Suppressor macrophage treated with lipopolysaccharide for 4 hours (primary cell): ENCODE measurements at regions not wholly inside any gene's neighbourhood (a gene's known extent, or its start where the extent isn't known, plus 50 kb on each side); places are given as distances from the start of the nearest gene placed in this dataset.

ENCODE experiments used
- DNase-seq: peaks from one replicate; pipeline ENCODE4 v3.0.0-alpha.2; 2020

DNA sequence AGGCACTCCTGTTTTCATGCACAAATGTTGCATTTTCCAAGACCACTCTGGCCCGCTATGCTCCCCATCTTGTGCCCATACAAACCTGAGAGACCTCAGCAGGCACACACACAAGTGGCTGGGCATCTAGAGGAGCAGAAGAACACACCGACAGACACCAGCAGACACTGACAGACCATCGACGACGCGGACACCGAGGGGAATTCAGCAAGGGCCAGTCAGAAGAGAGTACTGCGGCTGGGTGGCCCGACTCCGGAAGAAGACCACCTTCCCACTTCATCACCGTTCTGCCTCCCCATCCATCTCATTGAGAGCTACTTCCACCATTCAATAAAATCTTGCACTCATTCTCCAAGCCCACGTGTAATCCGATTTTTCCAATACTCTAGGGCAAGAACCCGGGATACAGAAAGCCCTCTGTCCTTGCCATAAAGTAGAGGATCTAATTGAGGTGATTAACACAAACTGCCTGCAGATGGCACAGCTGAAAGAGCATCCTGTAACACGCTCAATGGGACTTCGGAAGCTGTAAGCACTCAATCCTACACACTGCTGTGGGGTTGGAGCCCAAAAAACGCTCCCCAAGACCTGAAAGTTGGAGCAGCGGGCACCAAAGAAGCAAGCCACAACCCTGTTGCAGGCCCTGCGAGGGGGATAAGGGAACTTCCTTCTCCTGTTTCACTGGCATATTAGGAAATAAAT is 780.9 kb downstream of the ARAP2 start:
- no peak for DNase-seq

DNA sequence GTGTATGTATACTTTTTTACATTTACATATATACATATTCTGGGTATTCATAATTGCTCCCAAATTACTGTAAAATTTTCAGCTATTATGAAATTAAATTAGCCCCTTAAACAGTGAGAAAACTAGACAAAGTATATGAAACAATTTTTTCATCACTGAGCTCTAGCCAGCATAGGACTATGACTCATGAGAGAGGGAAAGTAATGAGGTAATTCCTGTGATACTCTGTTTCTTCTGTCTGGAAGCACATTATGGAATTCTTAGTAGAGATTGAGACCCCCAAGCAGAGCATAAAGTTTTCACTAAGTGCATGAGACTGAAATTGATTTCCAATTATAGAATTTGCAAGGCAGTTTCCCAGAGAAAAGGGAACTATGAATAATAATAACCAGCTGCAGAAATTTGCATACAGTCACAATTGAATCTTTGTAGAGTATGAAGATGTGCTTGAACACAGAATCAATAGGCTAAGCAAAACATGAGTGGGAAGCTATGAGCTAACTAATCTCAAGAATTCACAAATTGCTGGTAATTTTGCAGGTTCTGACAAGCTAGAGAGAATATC is 779.3 kb downstream of the ARAP2 start:
- no peak for DNase-seq

- no peak for DNase-seq
These were observed 753.2 kb downstream of the ARAP2 start for GRCh38 chr4:35491093-35491492.

DNA sequence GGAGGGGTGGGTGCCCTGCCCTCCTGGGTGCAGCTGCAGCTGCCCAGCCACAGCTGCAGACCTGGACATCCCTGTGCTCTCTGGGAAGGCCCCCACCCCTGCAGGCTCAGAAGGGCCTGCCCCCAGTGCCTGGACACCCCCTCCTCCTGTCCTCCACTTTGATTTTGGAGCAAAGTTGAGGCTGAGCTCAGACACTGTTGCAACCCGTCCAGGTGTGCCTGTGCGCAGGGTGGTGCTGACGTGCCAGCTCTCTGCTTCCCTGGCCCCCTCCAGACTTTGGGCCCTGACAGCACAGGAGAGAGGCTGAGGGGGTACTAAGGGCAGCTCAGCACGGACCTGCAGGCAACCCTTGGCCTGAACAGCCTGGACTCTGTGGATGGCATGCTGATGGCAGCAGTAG is 750.3 kb downstream of the ARAP2 start:
- DNase-seq = no peak

DNA sequence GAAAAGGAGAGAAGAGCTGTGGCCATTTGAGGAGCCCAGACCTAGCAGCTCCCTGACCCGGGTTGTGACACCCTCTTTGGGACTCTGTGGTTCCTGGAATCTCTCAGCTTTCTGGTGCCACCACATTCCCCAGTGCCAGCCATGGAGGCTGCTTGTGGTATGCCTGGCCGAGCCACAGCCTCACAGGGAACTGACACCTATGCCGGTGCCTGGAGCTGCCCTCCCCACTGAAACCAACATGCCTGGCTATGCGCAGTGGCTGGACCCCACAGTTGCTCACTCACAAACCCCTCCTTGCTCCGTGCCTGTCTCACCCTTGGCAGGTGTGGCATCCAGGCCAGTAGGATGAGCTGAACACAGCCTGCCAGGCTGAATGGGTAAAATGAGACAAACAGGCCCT is 749.4 kb downstream of the ARAP2 start:
- DNase-seq = no peak

DNA sequence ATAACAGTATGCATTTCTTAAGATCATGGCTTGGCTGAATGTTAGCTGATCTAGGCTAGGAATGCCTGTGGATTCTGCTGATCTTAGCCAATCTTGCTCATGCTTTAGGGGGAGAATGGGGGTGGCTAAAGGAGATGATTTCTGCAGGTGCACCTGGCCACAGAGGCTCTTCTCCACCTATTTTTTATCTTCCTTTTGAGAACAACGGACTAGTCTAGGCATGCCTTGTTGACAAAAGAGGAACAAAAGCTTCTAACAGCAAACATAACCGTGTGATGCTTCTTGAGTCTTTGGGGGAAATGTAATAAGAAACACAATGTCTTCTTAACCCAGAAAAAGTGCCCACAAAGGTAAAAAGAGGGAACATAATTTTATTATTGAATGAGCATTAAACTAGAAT is 743.5 kb downstream of the ARAP2 start:
- no peak for DNase-seq

DNA sequence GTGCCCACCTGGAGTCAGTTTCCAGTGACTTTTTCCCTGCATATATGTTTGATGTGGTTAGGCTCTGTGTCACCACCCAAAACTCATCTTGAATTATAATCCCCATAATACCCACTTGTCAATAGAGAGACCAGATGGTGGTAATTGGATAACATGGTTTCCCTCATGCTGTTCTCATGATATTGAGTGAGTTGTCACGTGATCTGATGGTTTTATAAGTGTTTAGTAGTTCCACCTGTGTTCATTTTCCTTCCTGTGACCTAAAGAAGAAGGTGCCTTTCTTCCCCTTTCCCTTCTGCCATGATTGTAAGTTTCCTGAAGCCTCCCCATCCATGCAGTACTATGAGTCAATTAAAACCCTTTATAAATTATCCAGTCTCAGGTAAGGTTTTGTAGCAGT is 740.9 kb downstream of the ARAP2 start:
- no peak for DNase-seq

- no peak for DNase-seq
These were observed 738.2 kb downstream of the ARAP2 start for GRCh38 chr4:35506161-35506560.

- DNase-seq = no peak
These were observed 732.5 kb downstream of the ARAP2 start for GRCh38 chr4:35511851-35512250.

DNA sequence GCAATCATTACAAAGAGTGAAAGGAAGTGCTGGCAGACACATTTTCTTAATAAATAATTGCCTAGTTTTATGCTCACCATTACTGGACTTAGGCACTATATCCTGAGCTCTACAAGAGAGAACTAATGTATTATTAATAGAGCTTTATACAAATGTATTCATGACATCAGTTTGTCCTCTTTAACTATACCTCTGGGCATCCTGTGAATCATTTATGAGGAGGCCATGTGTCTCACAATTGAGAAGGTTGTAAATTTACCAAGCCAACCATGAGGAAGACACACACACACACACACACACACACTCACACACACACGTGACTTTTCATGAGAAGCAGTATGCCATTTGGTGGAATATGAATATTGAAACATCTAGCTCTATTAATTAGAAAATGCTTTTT is 728.2 kb downstream of the ARAP2 start:
- no peak for DNase-seq

DNA sequence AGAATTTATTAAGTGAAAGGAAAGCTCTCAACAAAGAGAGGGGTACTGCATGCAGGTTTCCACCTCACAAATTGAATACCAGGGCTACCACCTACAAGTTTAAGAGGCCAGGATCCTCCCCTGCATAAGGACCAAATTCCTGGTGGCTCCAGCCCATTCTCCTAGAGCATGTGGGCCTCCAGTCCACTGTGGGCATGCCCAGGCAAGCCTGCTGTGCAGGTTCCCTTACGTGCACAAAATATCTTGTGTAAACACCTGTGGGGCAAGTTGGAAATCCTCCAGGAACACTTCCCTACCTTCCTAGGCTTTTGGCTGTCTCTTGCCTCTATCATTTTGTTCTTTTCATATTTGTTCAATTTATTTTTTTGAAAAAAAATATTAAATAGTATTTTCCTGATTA is 724.3 kb downstream of the ARAP2 start:
- no peak for DNase-seq

DNA sequence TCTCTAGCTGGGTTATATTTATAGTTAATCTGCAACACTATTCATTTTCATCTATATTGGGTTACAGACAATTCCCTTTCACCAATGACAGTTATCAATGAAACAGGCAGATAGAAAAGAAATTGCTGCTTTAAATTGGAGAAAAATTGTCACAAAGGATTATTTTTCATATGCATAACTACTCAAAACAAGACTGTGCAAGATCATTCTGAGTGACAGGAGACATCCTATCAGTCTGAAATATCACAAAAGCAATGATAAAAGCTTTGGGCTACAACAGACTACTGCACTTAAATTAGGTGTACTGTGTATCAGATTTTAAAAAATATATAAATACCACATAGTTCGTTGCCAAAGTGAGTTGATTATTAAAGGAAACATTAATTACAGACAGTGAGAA is 722.6 kb downstream of the ARAP2 start:
- no peak for DNase-seq

GRCh38 chr4:35525192-35525978 is 718.9 kb downstream of the ARAP2 start:
- no peak for DNase-seq

- no peak for DNase-seq
These were observed 717.9 kb downstream of the ARAP2 start for GRCh38 chr4:35526456-35526855.

- no peak for DNase-seq
These were observed 709.4 kb downstream of the ARAP2 start for GRCh38 chr4:35534962-35535361.

DNA sequence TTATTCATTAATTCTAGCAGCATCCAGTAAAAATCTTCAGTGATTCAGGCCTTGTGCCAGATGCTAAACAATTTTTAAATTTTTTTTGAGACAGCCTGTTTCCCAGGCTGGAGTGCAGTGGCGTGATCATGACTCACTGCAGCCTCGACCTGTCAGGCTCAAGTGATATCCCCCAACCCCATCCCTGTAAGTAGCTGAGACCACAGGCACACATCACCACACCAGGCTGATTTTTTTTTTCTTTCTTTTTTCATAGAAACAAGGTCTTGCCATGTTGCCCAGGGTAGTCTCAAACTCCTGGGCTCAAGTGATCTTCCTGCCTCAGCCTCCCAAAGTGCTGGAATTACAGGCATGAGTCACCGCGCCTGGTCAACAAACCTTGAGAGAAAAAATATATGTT is 705.5 kb downstream of the ARAP2 start:
- no peak for DNase-seq

GRCh38 chr4:35539404-35540055 is 704.8 kb downstream of the ARAP2 start:
- DNase-seq = no peak

GRCh38 chr4:35541146-35541887 is 703.0 kb downstream of the ARAP2 start:
- DNase-seq = no peak

- DNase-seq = no peak
These were observed 702.5 kb downstream of the ARAP2 start for GRCh38 chr4:35541888-35542213.

DNA sequence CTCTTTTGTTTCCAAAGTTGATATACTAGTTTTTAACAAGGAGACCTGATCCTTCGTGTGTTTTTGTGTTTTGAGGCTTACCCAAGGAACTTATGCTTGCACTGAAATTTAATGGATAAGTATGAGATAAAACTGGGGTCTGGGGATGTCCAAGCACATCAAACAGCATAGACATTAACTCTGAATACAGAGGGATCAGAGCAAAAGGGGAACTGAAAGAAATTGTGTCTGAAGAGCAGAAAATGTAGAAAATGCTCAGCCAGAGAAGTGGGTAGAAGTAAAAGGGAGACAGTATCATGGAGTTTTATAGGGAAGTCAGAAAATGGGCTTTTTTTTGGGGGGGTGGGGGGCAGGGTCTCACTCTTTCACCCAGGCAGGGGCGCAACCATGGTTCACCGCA is 695.4 kb downstream of the ARAP2 start:
- no peak for DNase-seq

DNA sequence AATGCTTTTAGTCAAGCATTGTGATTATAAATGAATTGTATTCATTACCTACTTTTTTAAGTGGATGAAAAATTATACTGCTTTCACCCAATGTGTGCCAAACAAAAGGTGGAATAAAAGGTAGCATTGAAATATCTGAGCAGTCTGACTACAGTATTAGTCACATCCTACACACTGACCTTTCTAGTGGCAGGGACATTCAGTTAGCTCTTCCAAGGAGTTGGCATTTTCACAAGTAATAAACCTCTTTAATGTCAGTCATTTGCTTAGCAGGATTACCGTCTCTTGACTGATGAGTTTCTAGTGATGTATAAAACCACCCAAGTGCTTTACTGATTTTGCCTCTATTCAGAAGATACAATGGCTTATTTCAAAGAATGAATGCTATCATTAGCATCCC is 687.9 kb downstream of the ARAP2 start:
- no peak for DNase-seq

GRCh38 chr4:35559559-35560365 is 684.6 kb downstream of the ARAP2 start:
- DNase-seq = no peak
